T-cell (primary cell): ENCODE measurements at regions not wholly inside any gene's neighbourhood (a gene's known extent, or its start where the extent isn't known, plus 50 kb on each side); places are given as distances from the start of the nearest gene placed in this dataset.

ENCODE experiments used
- ATAC-seq, 4 experiments: fragments of 200-7000 bp in 3 of 4; fragments of 150-1000 bp in 1 of 4; cut with Tn5 transposase; replicated peaks in 1 of 4; 1 replicate in 3 of 4; 2 replicates in 1 of 4; pipeline ENCODE4 v1.10.0; 2021; ENCODE audit warnings: moderate library complexity in 3 of 4, mild to moderate bottlenecking in 2 of 4, moderate number of reproducible peaks in 1 of 4
- CTCF ChIA-PET, 2 donors: fragments of 300-600 bp; sonication (Branson Sonifier 250); formaldehyde crosslinking; loops; one replicate each; lab custom pipeline; 2022; ENCODE audit warnings: antibody characterized with exemption in 2 of 2; lab: Charles Lee
- POLR2A ChIA-PET, 2 donors: fragments of 300-600 bp; sonication (Branson Sonifier 250); formaldehyde crosslinking; loops; one replicate each; lab custom pipeline; 2022; ENCODE audit warnings: antibody characterized with exemption in 2 of 2; lab: Charles Lee
- DNase-seq, 35 experiments: peaks; one replicate each; pipeline versions ENCODE4 v3.0.0 to v3.0.0-alpha.2; 2013 to 2023
- H3K27ac ChIP-seq: one replicate; pipeline ENCODE4 v1.5.1; 2013; ENCODE audit warnings: low read length
- H3K27me3 ChIP-seq, 2 experiments: replicated peaks in 1 of 2; 1 replicate in 1 of 2; 2 replicates in 1 of 2; pipeline versions ENCODE4 v1.6.1 to v1.7.0; 2013; ENCODE audit warnings: low read length in 1 of 2, mixed read lengths in 1 of 2; ENCODE audit not compliant: control insufficient read depth in 2 of 2, insufficient read depth in 2 of 2; ENCODE audit errors: extremely low read depth in 1 of 2
- H3K36me3 ChIP-seq, 2 donors: 1 replicate in 1 of 2; 2 replicates in 1 of 2; pipeline versions ENCODE4 v1.6.1 to v1.7.0; 2013; ENCODE audit warnings: low read length in 1 of 2; ENCODE audit not compliant: control insufficient read depth in 2 of 2, insufficient read depth in 1 of 2; ENCODE audit errors: extremely low read depth in 1 of 2
- H3K4me1 ChIP-seq, 2 experiments: 1 replicate in 1 of 2; 2 replicates in 1 of 2; pipeline versions ENCODE4 v1.6.1 to v1.7.0; 2013; ENCODE audit warnings: low read length in 2 of 2, mixed read lengths in 1 of 2; ENCODE audit not compliant: insufficient read depth in 2 of 2, control insufficient read depth in 1 of 2; ENCODE audit errors: extremely low read depth in 1 of 2
- H3K4me3 ChIP-seq, 2 donors: 1 replicate in 1 of 2; 2 replicates in 1 of 2; pipeline versions ENCODE4 v1.5.1 to v1.7.0; 2013; ENCODE audit warnings: mild to moderate bottlenecking in 2 of 2, low read length in 1 of 2, moderate library complexity in 1 of 2; ENCODE audit not compliant: control insufficient read depth in 1 of 2; ENCODE audit errors: extremely low read depth in 1 of 2
- H3K9me3 ChIP-seq: 2 replicates; pipeline ENCODE4 v1.7.0; 2013
- H3K27ac Mint-ChIP-seq, 2 donors: one replicate each; pipeline ENCODE4 v1.8.0; 2020 to 2021; ENCODE audit warnings: mild to moderate bottlenecking in 2 of 2, mixed read lengths in 2 of 2
- H3K27me3 Mint-ChIP-seq, 2 donors: one replicate each; pipeline ENCODE4 v1.8.0; 2021 to 2022; ENCODE audit warnings: mixed read lengths in 2 of 2
- H3K36me3 Mint-ChIP-seq: one replicate; pipeline ENCODE4 v1.8.0; 2021; ENCODE audit warnings: mixed read lengths
- H3K4me1 Mint-ChIP-seq, 3 donors: one replicate each; pipeline ENCODE4 v1.8.0; 2020 to 2022; ENCODE audit warnings: mixed read lengths in 3 of 3, mild to moderate bottlenecking in 1 of 3
- H3K4me3 Mint-ChIP-seq, 3 donors: one replicate each; pipeline ENCODE4 v1.8.0; 2020 to 2022; ENCODE audit warnings: mild to moderate bottlenecking in 3 of 3, mixed read lengths in 3 of 3, moderate library complexity in 3 of 3
- H3K9me3 Mint-ChIP-seq, 3 donors: one replicate each; pipeline ENCODE4 v1.8.0; 2020 to 2022; ENCODE audit warnings: mixed read lengths in 3 of 3
- WGBS: methylation state at CpG from one replicate; pipeline ENCODE4 v1.1.5; 2013; ENCODE audit warnings: missing lambda C conversion rate; ENCODE audit not compliant: insufficient coverage; 5-methylcytosine and 5-hydroxymethylcytosine counted together

- ATAC-seq, result no peak
- Mint-ChIP-seq H3K9me3 (no peaks in the 10 kb centered on the region), H3K27me3 (peaks cover 0 to 5% of the 10 kb centered on the region in 2 donors), H3K36me3 (no peaks in the 10 kb centered on the region), H3K4me3 (no peak overlapping the region), H3K27ac (no peak overlapping the region), H3K4me1 (peaks cover 7 to 13% (median 11%) of the 10 kb centered on the region in 3 donors)
- Histone ChIP-seq H3K36me3 (no peaks in the 10 kb centered on the region), H3K27me3 (no peaks in the 10 kb centered on the region), H3K9me3 (no peaks in the 10 kb centered on the region), H3K4me3 (no peak overlapping the region), H3K4me1 (no peaks in the 10 kb centered on the region), H3K27ac (no peak overlapping the region)
- DNase-seq, result no peak
- 90% methylated on average over 2 of the region's 5 CpGs for WGBS
- ChIA-PET POLR2A (no interaction called here), CTCF (no interaction called here)
Measured at GRCh38 chr2:41716497-41716896, 331.3 kb upstream of the PKDCC start.

- whole genome bisulfite sequencing, result no CpG with 5 or more reads among the region's 1 CpG
- Histone ChIP-seq H3K4me3 (no peak overlapping the region), H3K4me1 (no peaks in the 10 kb centered on the region), H3K9me3 (no peaks in the 10 kb centered on the region), H3K27me3 (no peaks in the 10 kb centered on the region), H3K27ac (no peak overlapping the region), H3K36me3 (no peaks in the 10 kb centered on the region)
- Mint-ChIP-seq H3K4me3 (no peak overlapping the region), H3K27ac (no peak overlapping the region), H3K4me1 (peaks cover 7 to 13% (median 11%) of the 10 kb centered on the region in 3 donors), H3K9me3 (no peaks in the 10 kb centered on the region), H3K36me3 (no peaks in the 10 kb centered on the region), H3K27me3 (peaks cover 0 to 5% of the 10 kb centered on the region in 2 donors)
- DNase-seq (no peak), ATAC-seq (no peak)
- CTCF ChIA-PET, result no interaction called here
- POLR2A ChIA-PET, result no interaction called here
Measured at GRCh38 chr2:41717839-41718238, 330.0 kb upstream of the PKDCC start.

- H3K36me3 Mint-ChIP-seq, result no peaks in the 10 kb centered on the region
- H3K9me3 ChIP-seq, result no peaks in the 10 kb centered on the region
- H3K4me3 ChIP-seq, result no peak overlapping the region
- peaks cover 7 to 13% (median 11%) of the 10 kb centered on the region in 3 donors for H3K4me1 Mint-ChIP-seq
- ChIA-PET CTCF (no interaction called here), POLR2A (no interaction called here)
- no peak overlapping the region for H3K4me3 Mint-ChIP-seq
- H3K9me3 Mint-ChIP-seq, result no peaks in the 10 kb centered on the region
- no peaks in the 10 kb centered on the region for H3K4me1 ChIP-seq
- no peaks in the 10 kb centered on the region for H3K27me3 ChIP-seq
- no peak for DNase-seq
- no peaks in the 10 kb centered on the region for H3K36me3 ChIP-seq
- peaks cover 0 to 5% of the 10 kb centered on the region in 2 donors for H3K27me3 Mint-ChIP-seq
- no peak overlapping the region for H3K27ac ChIP-seq
- no peak for ATAC-seq
- no CpG with 5 or more reads among the region's 1 CpG for WGBS
- no peak overlapping the region for H3K27ac Mint-ChIP-seq
Measured at GRCh38 chr2:41718705-41719104, 329.1 kb upstream of the PKDCC start.

GRCh38 chr2:41719756-41720155 is 328.1 kb upstream of the PKDCC start:
- Mint-ChIP-seq H3K4me1 (peaks cover 7 to 13% (median 11%) of the 10 kb centered on the region in 3 donors), H3K27me3 (peaks cover 0 to 5% of the 10 kb centered on the region in 2 donors), H3K27ac (no peak overlapping the region), H3K36me3 (no peaks in the 10 kb centered on the region), H3K9me3 (no peaks in the 10 kb centered on the region), H3K4me3 (no peak overlapping the region)
- Histone ChIP-seq H3K27ac (no peak overlapping the region), H3K4me1 (no peaks in the 10 kb centered on the region), H3K36me3 (no peaks in the 10 kb centered on the region), H3K27me3 (no peaks in the 10 kb centered on the region), H3K4me3 (no peak overlapping the region), H3K9me3 (no peaks in the 10 kb centered on the region)
- WGBS, result no CpG with 5 or more reads among the region's 6 CpGs
- no peak for DNase-seq
- ChIA-PET CTCF (no interaction called here), POLR2A (no interaction called here)
- no peak for ATAC-seq

GRCh38 chr2:41720331-41721251 is 327.2 kb upstream of the PKDCC start:
- CTCF ChIA-PET, result no interaction called here
- Mint-ChIP-seq H3K4me3 (no peak overlapping the region), H3K27me3 (peaks cover 0 to 5% of the 10 kb centered on the region in 2 donors), H3K4me1 (peaks cover 7 to 11% (median 9%) of the 10 kb centered on the region in 3 donors), H3K27ac (no peak overlapping the region), H3K36me3 (no peaks in the 10 kb centered on the region), H3K9me3 (no peaks in the 10 kb centered on the region)
- DNase-seq (no peak), ATAC-seq (no peak)
- Histone ChIP-seq H3K36me3 (no peaks in the 10 kb centered on the region), H3K27ac (no peak overlapping the region), H3K4me3 (no peak overlapping the region), H3K27me3 (no peaks in the 10 kb centered on the region), H3K9me3 (no peaks in the 10 kb centered on the region), H3K4me1 (no peaks in the 10 kb centered on the region)
- whole genome bisulfite sequencing, result no CpG with 5 or more reads among the region's 6 CpGs
- POLR2A ChIA-PET, result no interaction called here

- Histone ChIP-seq H3K27ac (no peak overlapping the region), H3K9me3 (no peaks in the 10 kb centered on the region), H3K36me3 (no peaks in the 10 kb centered on the region), H3K27me3 (no peaks in the 10 kb centered on the region), H3K4me1 (no peaks in the 10 kb centered on the region), H3K4me3 (no peak overlapping the region)
- Mint-ChIP-seq H3K27ac (no peak overlapping the region), H3K27me3 (peaks cover 0 to 5% of the 10 kb centered on the region in 2 donors), H3K4me1 (peaks cover 3 to 5% (median 3%) of the 10 kb centered on the region in 3 donors), H3K9me3 (no peaks in the 10 kb centered on the region), H3K36me3 (no peaks in the 10 kb centered on the region), H3K4me3 (no peak overlapping the region)
- ChIA-PET CTCF (no interaction called here), POLR2A (interaction anchor here in 1 of 2 donors (0.7 kb wide), 1 partner anchor 46 kb away, joined by 3 read pairs; no protein-coding TSS in a partner anchor)
- ATAC-seq (no peak), DNase-seq (no peak)
- WGBS, result no CpG with 5 or more reads among the region's 6 CpGs
Measured at GRCh38 chr2:41722668-41723369, 325.0 kb upstream of the PKDCC start.
